WTC11 (cell line): ENCODE measurements at regions not wholly inside any gene's neighbourhood (a gene's known extent, or its start where the extent isn't known, plus 50 kb on each side); places are given as distances from the start of the nearest gene placed in this dataset.
A peak's percentile ranks its signal among the peaks of the same experiment; 100 is the strongest.

ENCODE experiments used
- ATAC-seq: fragments of 200-7000 bp; cut with Tn5 transposase; 2 replicates; pipeline ENCODE4 v1.10.0; 2021; ENCODE audit warnings: mild to moderate bottlenecking, moderate library complexity
- CTCF ChIA-PET: fragments of 300-600 bp; sonication (Branson Sonifier 250); formaldehyde crosslinking; loops from one replicate; lab custom pipeline; 2021; ENCODE audit warnings: antibody characterized with exemption; lab: Charles Lee
- POLR2A ChIA-PET: fragments of 350-600 bp; sonication (Branson Sonifier 250); formaldehyde crosslinking; loops from one replicate; lab custom pipeline; 2021; ENCODE audit warnings: antibody characterized with exemption; lab: Charles Lee
- DNase-seq: peaks from one replicate; pipeline ENCODE4 v3.0.0; 2021; ENCODE audit warnings: low spot score
- H3K27ac Mint-ChIP-seq: 2 replicates; pipeline ENCODE4 v1.8.0; 2021; ENCODE audit warnings: mixed read lengths
- H3K27me3 Mint-ChIP-seq: 2 replicates; pipeline ENCODE4 v1.8.0; 2021; ENCODE audit warnings: low read depth, mild to moderate bottlenecking, moderate library complexity, mixed read lengths
- H3K36me3 Mint-ChIP-seq: 2 replicates; pipeline ENCODE4 v1.8.0; 2021; ENCODE audit warnings: mixed read lengths
- H3K4me1 Mint-ChIP-seq: 2 replicates; pipeline ENCODE4 v1.8.0; 2022; ENCODE audit warnings: mixed read lengths
- H3K4me3 Mint-ChIP-seq: 2 replicates; pipeline ENCODE4 v1.8.0; 2021; ENCODE audit warnings: mild to moderate bottlenecking, moderate library complexity, mixed read lengths
- H3K9me3 Mint-ChIP-seq: 2 replicates; pipeline ENCODE4 v1.8.0; 2021; ENCODE audit warnings: mixed read lengths
- CBFB ChIP-seq: sonication (generic); formaldehyde crosslinking; IDR thresholded peaks from 2 replicates; pipeline ENCODE4 v1.8.1; 2022; ENCODE audit warnings: mild to moderate bottlenecking, low read depth, missing genetic modification reagents
- CREM ChIP-seq: sonication (generic); formaldehyde crosslinking; IDR thresholded peaks from 2 replicates; pipeline ENCODE4 v1.8.1; 2022; ENCODE audit warnings: mild to moderate bottlenecking, missing genetic modification reagents, moderate library complexity
- E2F1 ChIP-seq: sonication (generic); formaldehyde crosslinking; IDR thresholded peaks from 2 replicates; pipeline ENCODE4 v1.8.0; 2022; ENCODE audit warnings: mild to moderate bottlenecking, missing genetic modification reagents
- ESRRA ChIP-seq: sonication (generic); formaldehyde crosslinking; IDR thresholded peaks from 2 replicates; pipeline ENCODE4 v1.8.1; 2022; ENCODE audit warnings: mild to moderate bottlenecking, missing genetic modification reagents, borderline replicate concordance
- FOXP1 ChIP-seq: sonication (generic); formaldehyde crosslinking; IDR thresholded peaks from 2 replicates; pipeline ENCODE4 v1.8.0; 2022; ENCODE audit warnings: missing genetic modification reagents, mild to moderate bottlenecking, moderate library complexity, borderline replicate concordance
- GTF2I ChIP-seq: fragments of 250-450 bp; sonication (Bioruptor Pico); conservative IDR thresholded peaks from 2 replicates; pipeline ENCODE4 v1.4.0; 2021; ENCODE audit warnings: mild to moderate bottlenecking
- HMGA2 ChIP-seq: fragments of 250-450 bp; sonication (Bioruptor Pico); IDR thresholded peaks from 2 replicates; pipeline ENCODE4 v1.4.0; 2021; ENCODE audit warnings: mild to moderate bottlenecking, moderate library complexity
- IRF2 ChIP-seq: sonication (generic); formaldehyde crosslinking; IDR thresholded peaks from 2 replicates; pipeline ENCODE4 v1.8.0; 2022; ENCODE audit warnings: low read depth, missing genetic modification reagents, borderline replicate concordance
- JUN ChIP-seq: sonication (generic); formaldehyde crosslinking; IDR thresholded peaks from 2 replicates; pipeline ENCODE4 v1.8.0; 2023; ENCODE audit warnings: mild to moderate bottlenecking, missing genetic modification reagents
- MYBL2 ChIP-seq: sonication (generic); formaldehyde crosslinking; IDR thresholded peaks from 2 replicates; pipeline ENCODE4 v1.8.1; 2023; ENCODE audit warnings: mild to moderate bottlenecking, moderate library complexity, missing genetic modification reagents
- NFATC4 ChIP-seq: fragments of 250-450 bp; sonication (Bioruptor Pico); IDR thresholded peaks from 2 replicates; pipeline ENCODE4 v1.9.0; 2021; ENCODE audit warnings: mild to moderate bottlenecking
- NR3C1 ChIP-seq: sonication (generic); formaldehyde crosslinking; conservative IDR thresholded peaks from 2 replicates; pipeline ENCODE4 v1.8.1; 2023; ENCODE audit warnings: low read depth, mild to moderate bottlenecking, missing genetic modification reagents
- PREB ChIP-seq: sonication (generic); formaldehyde crosslinking; IDR thresholded peaks from 2 replicates; pipeline ENCODE4 v1.8.1; 2022; ENCODE audit warnings: mild to moderate bottlenecking, missing genetic modification reagents, moderate library complexity, borderline replicate concordance
- PRRX2 ChIP-seq: fragments of 250-450 bp; sonication (Bioruptor Pico); IDR thresholded peaks from 2 replicates; pipeline ENCODE4 v1.8.0; 2021; ENCODE audit warnings: mild to moderate bottlenecking
- SMAD3 ChIP-seq: sonication (generic); formaldehyde crosslinking; IDR thresholded peaks from 2 replicates; pipeline ENCODE4 v1.8.0; 2022; ENCODE audit warnings: missing genetic modification reagents, mild to moderate bottlenecking, borderline replicate concordance
- ZNF138 ChIP-seq: sonication (generic); formaldehyde crosslinking; conservative IDR thresholded peaks from 2 replicates; pipeline ENCODE4 v1.8.1; 2022; ENCODE audit warnings: mild to moderate bottlenecking, moderate library complexity, missing genetic modification reagents
- ZNF219 ChIP-seq: sonication (generic); formaldehyde crosslinking; IDR thresholded peaks from 2 replicates; pipeline ENCODE4 v1.8.0; 2023; ENCODE audit warnings: missing genetic modification reagents, mild to moderate bottlenecking, borderline replicate concordance
- ZNF263 ChIP-seq: sonication (generic); formaldehyde crosslinking; IDR thresholded peaks from 2 replicates; pipeline ENCODE4 v1.8.1; 2022; ENCODE audit warnings: low read depth, mild to moderate bottlenecking, moderate library complexity, missing genetic modification reagents
- ZNF281 ChIP-seq: sonication (generic); formaldehyde crosslinking; IDR thresholded peaks from 2 replicates; pipeline ENCODE4 v1.8.0; 2023; ENCODE audit warnings: mild to moderate bottlenecking, missing genetic modification reagents
- ZNF425 ChIP-seq: fragments of 250-450 bp; sonication (Bioruptor Pico); conservative IDR thresholded peaks from 2 replicates; pipeline ENCODE4 v1.9.0; 2021; ENCODE audit warnings: mild to moderate bottlenecking
- ZNF512 ChIP-seq: sonication (generic); formaldehyde crosslinking; IDR thresholded peaks from 2 replicates; pipeline ENCODE4 v1.8.1; 2022; ENCODE audit warnings: missing genetic modification reagents, borderline replicate concordance
- TF ChIP-seq, protein P1 (sequence below): fragments of 250-450 bp; sonication (Bioruptor Pico); IDR thresholded peaks from 2 replicates; pipeline ENCODE4 v2.1.2; 2022; ENCODE audit warnings: mild to moderate bottlenecking, moderate library complexity
- TF ChIP-seq, protein P2 (sequence below): sonication (generic); formaldehyde crosslinking; IDR thresholded peaks from 2 replicates; pipeline ENCODE4 v1.8.1; 2023; ENCODE audit warnings: mild to moderate bottlenecking, missing genetic modification reagents, moderate library complexity
- TF ChIP-seq, protein P3 (sequence below): fragments of 200-600 bp; IDR thresholded peaks from 2 replicates; pipeline ENCODE4 v1.8.0; 2022; ENCODE audit warnings: antibody characterized with exemption

DNA sequence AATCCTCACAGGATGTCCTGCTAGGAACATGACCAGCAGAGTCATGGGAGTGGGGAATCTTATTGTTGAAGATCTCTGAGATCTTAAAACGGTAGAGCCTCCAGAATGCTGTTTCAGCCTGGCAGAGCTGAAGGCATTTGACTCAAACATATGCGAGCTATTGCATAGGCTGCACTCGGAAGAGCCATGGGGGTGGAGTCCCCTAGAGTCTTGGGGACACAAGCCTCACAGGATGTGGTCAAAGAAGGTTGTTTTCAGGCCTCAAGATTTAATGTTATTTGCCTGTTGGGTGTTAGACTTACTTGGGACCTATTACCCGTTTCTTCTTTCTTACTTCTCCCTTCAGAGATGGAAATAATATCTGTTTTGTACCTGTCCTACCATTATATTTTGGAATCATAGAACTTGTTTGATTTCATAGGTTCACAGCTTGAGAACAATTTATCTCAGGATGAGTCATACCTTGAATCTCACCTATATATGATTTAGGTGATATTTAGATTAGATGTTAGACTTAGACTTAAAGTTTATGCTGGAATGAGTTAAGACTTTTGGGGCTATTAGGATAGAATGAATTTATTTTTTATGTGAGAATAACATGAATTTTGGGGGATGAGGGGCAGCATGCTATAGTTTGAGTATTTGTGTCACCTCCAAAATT lies 172.2 kb upstream of the ATP2B1 start:
- peak; percentile 23 for ATAC-seq
- POLR2A ChIA-PET: no interaction called here
- Mint-ChIP-seq H3K27ac (no peak overlapping the region), H3K4me1 (peaks cover 40% of the 10 kb centered on the region), H3K27me3 (peaks cover 8% of the 10 kb centered on the region), H3K9me3 (no peaks in the 10 kb centered on the region)
- DNase-seq: no peak
- TF ChIP-seq ESRRA (CRISPR knock-in tag): no peak
- TF ChIP-seq SMAD3 (CRISPR knock-in tag): no peak
- no peak for TF ChIP-seq GTF2I (CRISPR knock-in tag)
- TF ChIP-seq CBFB (CRISPR knock-in tag): no peak
- TF ChIP-seq, protein P1, sequence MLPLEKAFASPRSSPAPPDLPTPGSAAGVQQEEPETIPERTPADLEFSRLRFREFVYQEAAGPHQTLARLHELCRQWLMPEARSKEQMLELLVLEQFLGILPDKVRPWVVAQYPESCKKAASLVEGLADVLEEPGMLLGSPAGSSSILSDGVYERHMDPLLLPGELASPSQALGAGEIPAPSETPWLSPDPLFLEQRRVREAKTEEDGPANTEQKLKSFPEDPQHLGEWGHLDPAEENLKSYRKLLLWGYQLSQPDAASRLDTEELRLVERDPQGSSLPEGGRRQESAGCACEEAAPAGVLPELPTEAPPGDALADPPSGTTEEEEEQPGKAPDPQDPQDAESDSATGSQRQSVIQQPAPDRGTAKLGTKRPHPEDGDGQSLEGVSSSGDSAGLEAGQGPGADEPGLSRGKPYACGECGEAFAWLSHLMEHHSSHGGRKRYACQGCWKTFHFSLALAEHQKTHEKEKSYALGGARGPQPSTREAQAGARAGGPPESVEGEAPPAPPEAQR: no peak
- TF ChIP-seq E2F1 (CRISPR knock-in tag): no peak
- no peak for TF ChIP-seq NFATC4 (CRISPR knock-in tag)
- TF ChIP-seq, protein P2, sequence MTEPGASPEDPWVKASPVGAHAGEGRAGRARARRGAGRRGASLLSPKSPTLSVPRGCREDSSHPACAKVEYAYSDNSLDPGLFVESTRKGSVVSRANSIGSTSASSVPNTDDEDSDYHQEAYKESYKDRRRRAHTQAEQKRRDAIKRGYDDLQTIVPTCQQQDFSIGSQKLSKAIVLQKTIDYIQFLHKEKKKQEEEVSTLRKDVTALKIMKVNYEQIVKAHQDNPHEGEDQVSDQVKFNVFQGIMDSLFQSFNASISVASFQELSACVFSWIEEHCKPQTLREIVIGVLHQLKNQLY: no peak
- no peak for TF ChIP-seq IRF2
- no peak for TF ChIP-seq FOXP1
- no peak for TF ChIP-seq ZNF281
- TF ChIP-seq PRRX2 (CRISPR knock-in tag): no peak
- no peak for TF ChIP-seq JUN (CRISPR knock-in tag)
- TF ChIP-seq ZNF219 (CRISPR knock-in tag): no peak
- no peak for TF ChIP-seq ZNF425 (CRISPR knock-in tag)
- no peak for TF ChIP-seq ZNF138 (CRISPR knock-in tag)
- TF ChIP-seq, all 79 proteins: peak for 0
- CTCF ChIA-PET: no interaction called here
- Mint-ChIP-seq H3K4me3 (no peak overlapping the region), H3K36me3 (no peaks in the 10 kb centered on the region)

- CTCF ChIA-PET: no interaction called here
- no peaks in the 10 kb centered on the region for H3K36me3 Mint-ChIP-seq
- no peak for DNase-seq
- H3K27ac Mint-ChIP-seq: no peak overlapping the region
- H3K27me3 Mint-ChIP-seq: no peaks in the 10 kb centered on the region; the same call in 1 of the 2 replicates
- POLR2A ChIA-PET: no interaction called here
- no peak overlapping the region for H3K4me3 Mint-ChIP-seq
- H3K9me3 Mint-ChIP-seq: no peaks in the 10 kb centered on the region
- ATAC-seq: no peak
- H3K4me1 Mint-ChIP-seq: peaks cover 33% of the 10 kb centered on the region
- TF ChIP-seq, protein P3, sequence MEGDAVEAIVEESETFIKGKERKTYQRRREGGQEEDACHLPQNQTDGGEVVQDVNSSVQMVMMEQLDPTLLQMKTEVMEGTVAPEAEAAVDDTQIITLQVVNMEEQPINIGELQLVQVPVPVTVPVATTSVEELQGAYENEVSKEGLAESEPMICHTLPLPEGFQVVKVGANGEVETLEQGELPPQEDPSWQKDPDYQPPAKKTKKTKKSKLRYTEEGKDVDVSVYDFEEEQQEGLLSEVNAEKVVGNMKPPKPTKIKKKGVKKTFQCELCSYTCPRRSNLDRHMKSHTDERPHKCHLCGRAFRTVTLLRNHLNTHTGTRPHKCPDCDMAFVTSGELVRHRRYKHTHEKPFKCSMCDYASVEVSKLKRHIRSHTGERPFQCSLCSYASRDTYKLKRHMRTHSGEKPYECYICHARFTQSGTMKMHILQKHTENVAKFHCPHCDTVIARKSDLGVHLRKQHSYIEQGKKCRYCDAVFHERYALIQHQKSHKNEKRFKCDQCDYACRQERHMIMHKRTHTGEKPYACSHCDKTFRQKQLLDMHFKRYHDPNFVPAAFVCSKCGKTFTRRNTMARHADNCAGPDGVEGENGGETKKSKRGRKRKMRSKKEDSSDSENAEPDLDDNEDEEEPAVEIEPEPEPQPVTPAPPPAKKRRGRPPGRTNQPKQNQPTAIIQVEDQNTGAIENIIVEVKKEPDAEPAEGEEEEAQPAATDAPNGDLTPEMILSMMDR: no peak
- TF ChIP-seq NR3C1 (CRISPR knock-in tag) (no peak), ZNF512 (CRISPR knock-in tag) (no peak), PREB (CRISPR knock-in tag) (no peak), MYBL2 (CRISPR knock-in tag) (no peak), CREM (CRISPR knock-in tag) (no peak), ZNF263 (no peak), HMGA2 (CRISPR knock-in tag) (no peak)
These were observed 171.1 kb upstream of the ATP2B1 start for GRCh38 chr12:89879766-89880165.
